ENCODE measurements at regions not wholly inside any gene's neighbourhood (a gene's known extent, or its start where the extent isn't known, plus 50 kb on each side); places are given as distances from the start of the nearest gene placed in this dataset.

DNA sequence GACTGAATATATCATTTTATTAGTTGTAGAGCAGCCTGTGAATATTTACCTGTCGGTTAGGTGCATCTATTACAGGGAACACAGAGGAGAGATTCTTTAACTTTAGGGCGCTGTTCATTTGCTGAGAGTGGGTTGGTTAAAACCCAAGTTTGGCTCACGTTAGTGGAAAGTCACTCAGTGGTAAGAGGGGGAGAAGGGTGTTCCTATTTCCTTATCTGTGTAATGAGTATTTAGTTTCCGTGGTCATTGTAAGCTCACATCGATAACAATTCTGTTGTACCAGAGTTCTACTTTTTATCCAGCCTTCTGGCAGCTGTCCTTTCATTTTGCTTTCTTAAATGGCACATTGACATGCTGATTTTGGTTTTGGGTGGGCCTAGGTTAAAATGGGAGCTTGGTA, 773.2 kb upstream of the ADAMTS5 start:
- no peak overlapping the region for H2AFZ ChIP-seq (ENCODE audit: low read length, unreplicated experiment)
- no peaks in the 10 kb centered on the region for H3K27me3 ChIP-seq (ENCODE audit: insufficient read depth, low read length)
- H3K27ac ChIP-seq (ENCODE audit: low read depth, low read length): no peak overlapping the region
- H3K79me2 ChIP-seq (ENCODE audit: control insufficient read depth, insufficient read depth, low read length, unreplicated experiment): no peaks in the 10 kb centered on the region
- no peak overlapping the region for H3K4me3 ChIP-seq (ENCODE audit: low read depth, low read length)
- no peaks in the 10 kb centered on the region for H3K4me1 ChIP-seq (ENCODE audit: control insufficient read depth, insufficient read depth, low read length, unreplicated experiment)
- no peaks in the 10 kb centered on the region for H3K36me3 ChIP-seq (ENCODE audit: insufficient read depth, low read length)

DNA sequence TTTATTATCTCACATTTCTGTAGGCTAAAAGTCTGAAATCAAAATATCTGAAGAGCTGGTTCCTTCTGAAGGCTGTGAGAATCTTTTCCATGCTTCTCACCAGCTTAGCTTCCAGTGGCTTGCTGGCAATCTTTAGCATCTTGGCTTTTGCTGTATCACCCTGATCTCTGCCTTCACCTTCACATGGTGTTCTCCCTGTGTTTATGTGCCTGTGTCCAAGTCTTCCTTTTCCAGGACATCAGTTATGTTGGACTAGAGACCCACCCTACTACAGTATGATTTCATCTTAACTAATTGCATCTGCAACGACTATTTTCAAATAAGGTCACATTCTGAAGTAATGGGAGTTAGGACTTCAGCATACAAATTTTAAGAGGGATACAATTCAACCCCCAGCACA, 772.3 kb upstream of the ADAMTS5 start:
- peaks cover 5% of the 10 kb centered on the region for H3K4me1 ChIP-seq (ENCODE audit: control insufficient read depth, insufficient read depth, low read length, unreplicated experiment)
- no peaks in the 10 kb centered on the region for H3K36me3 ChIP-seq (ENCODE audit: insufficient read depth, low read length)
- no peak overlapping the region for H2AFZ ChIP-seq (ENCODE audit: low read length, unreplicated experiment)
- no peaks in the 10 kb centered on the region for H3K79me2 ChIP-seq (ENCODE audit: control insufficient read depth, insufficient read depth, low read length, unreplicated experiment)
- no peaks in the 10 kb centered on the region for H3K27me3 ChIP-seq (ENCODE audit: insufficient read depth, low read length)
- H3K4me3 ChIP-seq (ENCODE audit: low read depth, low read length): no peak overlapping the region
- no peak overlapping the region for H3K27ac ChIP-seq (ENCODE audit: low read depth, low read length)

DNA sequence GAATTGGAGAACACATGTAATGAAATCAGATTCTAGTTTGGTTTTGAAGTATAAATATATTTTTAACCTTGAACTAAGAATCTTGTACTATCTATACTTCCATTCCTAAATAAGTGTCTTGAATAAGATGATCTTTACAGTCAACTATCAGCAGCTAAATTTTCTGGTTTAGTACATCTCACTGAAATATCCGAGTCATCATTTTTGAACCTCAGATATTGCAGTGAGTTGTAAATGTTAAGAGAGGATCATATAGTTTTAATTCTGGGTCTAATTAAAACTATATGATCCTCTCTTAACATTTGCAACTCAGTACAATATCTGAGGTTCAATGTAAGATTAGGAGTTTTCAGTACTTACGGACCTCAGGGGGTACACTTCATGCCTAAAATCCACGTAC, 768.8 kb upstream of the ADAMTS5 start:
- H3K4me1 ChIP-seq (ENCODE audit: control insufficient read depth, insufficient read depth, low read length, unreplicated experiment): peaks cover 10% of the 10 kb centered on the region
- H3K4me3 ChIP-seq (ENCODE audit: low read depth, low read length): no peak overlapping the region
- no peaks in the 10 kb centered on the region for H3K36me3 ChIP-seq (ENCODE audit: insufficient read depth, low read length)
- no peak overlapping the region for H3K27ac ChIP-seq (ENCODE audit: low read depth, low read length)
- no peak overlapping the region for H2AFZ ChIP-seq (ENCODE audit: low read length, unreplicated experiment)
- no peaks in the 10 kb centered on the region for H3K79me2 ChIP-seq (ENCODE audit: control insufficient read depth, insufficient read depth, low read length, unreplicated experiment)
- no peaks in the 10 kb centered on the region for H3K27me3 ChIP-seq (ENCODE audit: insufficient read depth, low read length)

DNA sequence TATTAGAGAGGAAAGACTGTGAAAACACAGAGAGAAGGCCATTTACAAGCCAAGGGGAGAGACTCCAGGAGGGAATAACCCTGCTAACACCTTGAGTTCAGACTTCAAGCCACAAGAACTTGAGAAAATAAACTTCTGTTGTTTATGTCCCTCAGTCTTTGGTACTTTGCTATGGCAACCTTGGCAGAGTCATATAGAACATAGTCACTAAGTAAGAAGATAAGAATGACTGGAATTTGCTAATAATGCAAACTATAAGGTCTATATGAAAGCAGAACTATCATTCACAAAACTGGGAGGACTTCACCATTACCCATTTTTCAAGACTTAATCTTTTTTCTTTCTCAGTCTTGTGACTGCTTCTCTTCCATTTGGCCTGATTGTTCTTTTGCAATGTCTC, 767.3 kb upstream of the ADAMTS5 start:
- Histone ChIP-seq H3K27me3 (ENCODE audit: insufficient read depth, low read length) (no peaks in the 10 kb centered on the region), H2AFZ (ENCODE audit: low read length, unreplicated experiment) (no peak overlapping the region), H3K4me1 (ENCODE audit: control insufficient read depth, insufficient read depth, low read length, unreplicated experiment) (peaks cover 10% of the 10 kb centered on the region), H3K4me3 (ENCODE audit: low read depth, low read length) (no peak overlapping the region), H3K79me2 (ENCODE audit: control insufficient read depth, insufficient read depth, low read length, unreplicated experiment) (no peaks in the 10 kb centered on the region), H3K36me3 (ENCODE audit: insufficient read depth, low read length) (no peaks in the 10 kb centered on the region), H3K27ac (ENCODE audit: low read depth, low read length) (peak overlapping the region; percentile 51)

DNA sequence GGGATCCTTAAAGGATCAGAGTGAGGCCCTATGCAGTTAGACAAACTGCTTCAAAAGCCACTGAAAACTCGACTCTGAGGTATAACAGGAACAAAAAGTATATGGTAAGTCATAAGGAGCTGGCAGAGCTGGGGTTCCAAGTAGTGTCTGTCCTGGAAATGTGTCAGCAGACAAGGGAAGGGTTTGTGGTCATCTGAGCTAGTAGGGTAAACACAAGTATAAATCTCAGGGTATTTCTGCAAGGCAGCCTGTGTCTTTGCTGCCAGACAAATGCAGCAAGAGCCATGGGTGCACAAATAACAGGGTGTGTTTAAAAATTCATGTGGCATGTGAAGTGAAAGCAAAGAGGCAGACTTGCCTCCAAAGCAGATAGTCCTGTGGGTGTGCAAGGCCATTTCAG, 759.0 kb upstream of the ADAMTS5 start:
- Histone ChIP-seq H3K79me2 (ENCODE audit: control insufficient read depth, insufficient read depth, low read length, unreplicated experiment) (no peaks in the 10 kb centered on the region), H3K4me3 (ENCODE audit: low read depth, low read length) (no peak overlapping the region), H3K27me3 (ENCODE audit: insufficient read depth, low read length) (no peaks in the 10 kb centered on the region), H3K4me1 (ENCODE audit: control insufficient read depth, insufficient read depth, low read length, unreplicated experiment) (no peaks in the 10 kb centered on the region), H3K36me3 (ENCODE audit: insufficient read depth, low read length) (no peaks in the 10 kb centered on the region), H3K27ac (ENCODE audit: low read depth, low read length) (no peak overlapping the region), H2AFZ (ENCODE audit: low read length, unreplicated experiment) (no peak overlapping the region)

DNA sequence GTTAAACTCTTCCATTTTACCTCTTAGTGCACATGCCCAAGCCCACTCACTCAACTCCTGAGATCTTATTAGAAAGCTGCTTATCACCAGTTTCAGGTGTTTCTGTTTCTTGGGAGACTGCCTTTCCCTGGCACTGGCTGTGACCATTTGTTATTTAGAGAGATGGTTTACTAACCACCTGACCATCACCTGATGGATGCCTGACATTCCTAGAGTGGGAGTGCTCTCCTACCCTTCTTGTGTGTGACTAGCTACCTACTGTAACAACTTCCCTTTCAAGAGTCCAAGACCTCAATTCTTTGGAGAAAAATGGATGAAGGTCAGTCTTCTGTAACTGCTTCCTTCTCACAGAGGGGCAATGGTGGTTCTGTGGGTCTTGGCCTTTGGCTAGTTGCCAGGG, 755.2 kb upstream of the ADAMTS5 start:
- no peak overlapping the region for H3K27ac ChIP-seq (ENCODE audit: low read depth, low read length)
- H3K4me1 ChIP-seq (ENCODE audit: control insufficient read depth, insufficient read depth, low read length, unreplicated experiment): no peaks in the 10 kb centered on the region
- no peaks in the 10 kb centered on the region for H3K36me3 ChIP-seq (ENCODE audit: insufficient read depth, low read length)
- H3K27me3 ChIP-seq (ENCODE audit: insufficient read depth, low read length): no peaks in the 10 kb centered on the region
- H3K4me3 ChIP-seq (ENCODE audit: low read depth, low read length): no peak overlapping the region
- no peaks in the 10 kb centered on the region for H3K79me2 ChIP-seq (ENCODE audit: control insufficient read depth, insufficient read depth, low read length, unreplicated experiment)
- no peak overlapping the region for H2AFZ ChIP-seq (ENCODE audit: low read length, unreplicated experiment)

DNA sequence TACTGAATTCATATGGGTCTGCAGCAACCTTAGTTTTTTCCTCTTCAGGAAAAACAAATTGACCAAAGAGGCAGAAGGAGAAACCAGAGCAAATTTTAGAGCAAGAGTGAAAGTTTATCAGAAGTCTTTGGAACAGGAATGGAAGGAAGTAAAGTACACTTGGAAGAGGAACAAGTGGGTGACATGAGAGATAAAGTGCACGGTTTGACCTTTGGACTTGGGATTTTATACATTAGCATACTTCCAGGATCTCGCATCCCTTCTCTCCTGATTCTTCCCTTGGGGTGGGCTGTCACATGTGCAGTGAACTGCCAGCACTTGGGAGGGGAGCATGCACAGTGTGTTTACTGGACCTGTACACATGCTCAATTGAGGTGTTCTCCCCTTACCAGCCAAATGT, 754.8 kb upstream of the ADAMTS5 start:
- Histone ChIP-seq H3K27me3 (ENCODE audit: insufficient read depth, low read length) (no peaks in the 10 kb centered on the region), H3K4me1 (ENCODE audit: control insufficient read depth, insufficient read depth, low read length, unreplicated experiment) (no peaks in the 10 kb centered on the region), H2AFZ (ENCODE audit: low read length, unreplicated experiment) (no peak overlapping the region), H3K36me3 (ENCODE audit: insufficient read depth, low read length) (no peaks in the 10 kb centered on the region), H3K79me2 (ENCODE audit: control insufficient read depth, insufficient read depth, low read length, unreplicated experiment) (no peaks in the 10 kb centered on the region), H3K27ac (ENCODE audit: low read depth, low read length) (no peak overlapping the region), H3K4me3 (ENCODE audit: low read depth, low read length) (no peak overlapping the region)

DNA sequence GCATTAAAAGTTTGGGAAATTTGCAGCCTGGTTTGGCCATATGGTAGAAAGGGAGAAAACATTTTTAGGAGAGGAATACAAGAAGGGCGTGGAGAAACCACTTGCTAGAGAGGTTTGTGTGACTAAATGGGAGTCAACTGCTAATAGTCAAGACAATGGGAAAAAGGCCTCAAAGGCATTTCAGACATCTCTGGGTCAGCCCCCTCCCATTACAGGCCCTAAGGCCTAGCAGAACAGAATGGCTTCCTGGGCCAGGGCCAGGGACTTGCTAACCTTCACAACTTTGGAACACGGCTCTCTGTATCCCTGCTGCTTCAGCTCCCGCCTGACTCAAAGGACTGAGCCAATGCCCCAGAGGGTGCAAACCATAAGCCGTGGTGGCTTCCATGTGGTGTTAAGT, 752.3 kb upstream of the ADAMTS5 start:
- H2AFZ ChIP-seq (ENCODE audit: low read length, unreplicated experiment): no peak overlapping the region
- H3K4me1 ChIP-seq (ENCODE audit: control insufficient read depth, insufficient read depth, low read length, unreplicated experiment): no peaks in the 10 kb centered on the region
- H3K4me3 ChIP-seq (ENCODE audit: low read depth, low read length): no peak overlapping the region
- H3K27me3 ChIP-seq (ENCODE audit: insufficient read depth, low read length): no peaks in the 10 kb centered on the region
- H3K36me3 ChIP-seq (ENCODE audit: insufficient read depth, low read length): no peaks in the 10 kb centered on the region
- H3K27ac ChIP-seq (ENCODE audit: low read depth, low read length): no peak overlapping the region
- H3K79me2 ChIP-seq (ENCODE audit: control insufficient read depth, insufficient read depth, low read length, unreplicated experiment): no peaks in the 10 kb centered on the region

DNA sequence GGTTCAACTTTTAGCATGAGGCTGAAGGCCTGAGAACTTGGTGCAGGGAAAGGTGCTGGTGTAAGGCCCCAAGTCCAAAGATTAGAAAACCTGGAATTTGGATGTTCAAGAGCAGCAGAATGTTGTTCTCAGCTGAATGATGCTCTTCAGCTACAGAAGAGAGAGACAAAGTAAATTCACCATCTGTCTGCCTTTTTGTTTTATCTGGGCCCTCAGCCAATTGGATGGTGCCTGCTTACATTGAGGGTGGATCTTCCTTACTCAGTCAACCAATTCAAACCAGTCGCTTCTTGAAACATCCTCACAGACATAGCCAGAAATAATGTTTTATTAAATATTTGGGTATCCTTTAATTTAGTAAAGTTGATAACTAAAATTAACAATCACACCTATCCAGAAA, 748.2 kb upstream of the ADAMTS5 start:
- H3K79me2 ChIP-seq (ENCODE audit: control insufficient read depth, insufficient read depth, low read length, unreplicated experiment): no peaks in the 10 kb centered on the region
- no peaks in the 10 kb centered on the region for H3K27me3 ChIP-seq (ENCODE audit: insufficient read depth, low read length)
- H3K36me3 ChIP-seq (ENCODE audit: insufficient read depth, low read length): no peaks in the 10 kb centered on the region
- H3K4me1 ChIP-seq (ENCODE audit: control insufficient read depth, insufficient read depth, low read length, unreplicated experiment): no peaks in the 10 kb centered on the region
- no peak overlapping the region for H3K4me3 ChIP-seq (ENCODE audit: low read depth, low read length)
- H3K27ac ChIP-seq (ENCODE audit: low read depth, low read length): no peak overlapping the region
- H2AFZ ChIP-seq (ENCODE audit: low read length, unreplicated experiment): no peak overlapping the region

DNA sequence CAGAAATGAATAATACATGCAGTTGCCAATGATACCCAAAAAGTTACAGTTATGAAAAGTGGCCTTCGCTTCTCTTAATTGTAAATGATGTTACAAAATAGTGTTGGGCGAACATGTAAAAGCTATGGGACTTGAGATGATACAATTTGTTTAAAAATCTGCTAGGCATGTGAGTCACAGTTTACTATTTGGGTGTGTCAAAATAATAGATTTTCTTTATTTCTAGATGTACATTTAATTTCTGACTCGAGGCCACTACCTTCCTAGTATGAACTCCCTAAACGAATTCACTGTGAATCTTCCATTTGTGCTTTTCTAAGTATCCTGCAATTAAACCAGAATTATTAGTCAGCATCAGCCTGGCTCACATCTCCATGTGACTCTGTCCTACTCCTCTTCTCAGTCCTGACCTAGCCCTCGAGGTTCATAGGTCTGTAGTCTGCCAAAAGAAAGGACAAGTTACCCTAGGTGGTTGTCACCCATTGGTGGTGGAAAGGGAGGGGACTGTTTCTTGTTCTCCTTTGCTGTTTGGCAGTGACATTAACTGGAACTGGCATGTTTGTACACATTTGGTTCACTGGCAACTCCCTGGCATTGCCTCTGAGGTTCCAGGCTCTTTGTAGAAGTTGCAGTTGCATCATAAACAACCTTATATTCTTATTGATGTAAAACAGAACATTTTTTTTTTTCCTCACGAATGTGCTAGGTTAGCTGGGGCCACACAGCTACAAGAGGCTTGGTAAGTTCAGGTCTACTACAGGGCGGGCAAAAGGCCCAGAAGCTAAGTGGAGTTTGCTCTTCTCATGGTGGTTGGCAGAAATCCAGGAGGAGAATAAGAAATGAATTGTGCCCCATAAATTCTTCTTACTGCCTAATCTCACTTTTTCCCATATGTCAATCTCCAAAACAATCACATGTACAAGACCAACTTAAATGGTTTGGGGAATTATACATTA, 746.5 kb upstream of the ADAMTS5 start:
- no peaks in the 10 kb centered on the region for H3K36me3 ChIP-seq (ENCODE audit: insufficient read depth, low read length)
- no peaks in the 10 kb centered on the region for H3K79me2 ChIP-seq (ENCODE audit: control insufficient read depth, insufficient read depth, low read length, unreplicated experiment)
- H3K27me3 ChIP-seq (ENCODE audit: insufficient read depth, low read length): no peaks in the 10 kb centered on the region
- no peak overlapping the region for H2AFZ ChIP-seq (ENCODE audit: low read length, unreplicated experiment)
- H3K4me3 ChIP-seq (ENCODE audit: low read depth, low read length): no peak overlapping the region
- no peaks in the 10 kb centered on the region for H3K4me1 ChIP-seq (ENCODE audit: control insufficient read depth, insufficient read depth, low read length, unreplicated experiment)
- no peak overlapping the region for H3K27ac ChIP-seq (ENCODE audit: low read depth, low read length)

DNA sequence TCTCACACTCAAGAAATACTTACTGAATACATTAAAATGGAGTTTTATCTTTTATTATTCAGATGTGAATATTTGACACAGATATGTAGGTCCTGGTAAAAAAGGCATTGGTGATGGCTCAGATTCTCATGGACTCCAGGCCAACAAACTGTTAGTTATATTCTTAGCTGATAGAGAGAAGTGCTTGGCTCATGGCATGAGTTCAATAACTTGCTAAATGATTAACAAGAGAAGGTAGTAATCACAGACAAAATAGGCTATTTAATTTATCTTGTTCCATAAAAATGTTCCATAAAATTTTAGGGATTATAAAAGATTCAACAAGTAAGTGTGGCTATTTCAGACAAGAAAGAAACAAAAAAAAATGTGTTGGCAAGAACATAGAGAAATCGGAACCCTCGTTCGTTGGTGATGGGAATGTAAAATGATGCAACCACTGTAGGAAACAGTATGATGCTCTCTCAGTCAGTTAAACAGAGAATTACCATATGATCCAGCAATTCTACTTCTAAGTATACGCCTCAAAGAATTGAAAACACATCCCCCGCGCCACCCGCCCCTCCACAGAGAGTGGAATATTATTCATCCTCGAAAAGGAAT, 737.8 kb upstream of the ADAMTS5 start:
- Histone ChIP-seq H2AFZ (ENCODE audit: low read length, unreplicated experiment) (no peak overlapping the region), H3K36me3 (ENCODE audit: insufficient read depth, low read length) (no peaks in the 10 kb centered on the region), H3K4me3 (ENCODE audit: low read depth, low read length) (no peak overlapping the region), H3K79me2 (ENCODE audit: control insufficient read depth, insufficient read depth, low read length, unreplicated experiment) (no peaks in the 10 kb centered on the region), H3K27me3 (ENCODE audit: insufficient read depth, low read length) (no peaks in the 10 kb centered on the region), H3K4me1 (ENCODE audit: control insufficient read depth, insufficient read depth, low read length, unreplicated experiment) (peaks cover 6% of the 10 kb centered on the region), H3K27ac (ENCODE audit: low read depth, low read length) (no peak overlapping the region)
